GM21381 (cell line): ENCODE measurements at regions not wholly inside any gene's neighbourhood (a gene's known extent, or its start where the extent isn't known, plus 50 kb on each side); places are given as distances from the start of the nearest gene placed in this dataset.
"Not testable (repeated sequence)": the region's sequence is repeated elsewhere in the genome, so short reads cannot be mapped to it uniquely, and the experiment has no call there.

ENCODE experiments used
- ATAC-seq: cut with Tn5 transposase; IDR thresholded peaks from one replicate; pipeline ENCODE4 v1.9.1; 2021; ENCODE audit warnings: mild to moderate bottlenecking, moderate library complexity; ENCODE audit not compliant: unreplicated experiment

DNA sequence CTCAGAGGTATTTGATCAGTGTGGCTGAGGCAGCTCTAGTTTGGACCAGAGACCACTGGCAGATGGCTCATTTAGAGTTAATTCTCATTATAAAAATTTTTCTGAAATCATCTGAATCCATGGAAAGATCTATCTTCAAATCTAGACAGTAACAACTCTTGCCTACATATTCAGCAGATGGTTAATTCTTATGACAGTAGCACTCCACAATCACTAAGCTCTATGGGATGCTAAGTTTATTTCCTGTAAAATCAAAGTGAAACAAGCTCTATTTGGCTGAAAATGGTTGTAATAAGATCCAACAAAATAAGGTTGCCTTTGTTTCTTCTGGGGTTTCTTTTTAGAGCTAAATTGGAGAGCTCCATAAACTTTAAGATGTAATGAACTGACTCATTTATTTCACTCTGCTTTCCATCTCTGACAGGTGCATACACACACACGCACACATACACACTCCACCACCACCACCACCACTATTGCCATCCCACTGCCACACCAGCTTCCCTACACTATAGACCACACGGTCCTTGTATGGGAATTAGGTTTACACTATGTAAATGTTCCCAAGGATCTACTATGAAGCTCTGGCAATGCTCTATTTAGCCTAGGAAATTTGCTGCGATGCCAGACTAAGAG is 293.1 kb downstream of the RPAP3 start:
- ATAC-seq, result no peak

DNA sequence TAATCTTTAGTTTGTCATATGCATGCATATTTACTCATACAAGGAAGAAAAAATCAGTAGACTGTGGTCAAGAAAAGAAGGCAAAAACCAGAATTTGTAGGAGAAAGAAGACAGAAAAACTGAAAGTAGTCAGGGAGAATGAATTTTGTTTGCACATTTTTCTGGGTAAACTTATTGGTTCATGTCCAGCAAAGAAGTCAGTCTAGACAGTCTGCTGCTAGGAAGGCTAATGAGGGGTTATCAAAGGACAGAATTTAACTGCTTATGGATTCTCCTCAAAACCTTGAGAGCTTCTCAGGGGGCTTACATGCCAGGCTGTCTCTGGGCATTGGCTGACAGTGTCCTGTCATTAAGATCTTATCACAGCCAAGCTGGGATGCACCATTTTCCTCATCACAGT is 293.9 kb downstream of the RPAP3 start:
- no peak for ATAC-seq

DNA sequence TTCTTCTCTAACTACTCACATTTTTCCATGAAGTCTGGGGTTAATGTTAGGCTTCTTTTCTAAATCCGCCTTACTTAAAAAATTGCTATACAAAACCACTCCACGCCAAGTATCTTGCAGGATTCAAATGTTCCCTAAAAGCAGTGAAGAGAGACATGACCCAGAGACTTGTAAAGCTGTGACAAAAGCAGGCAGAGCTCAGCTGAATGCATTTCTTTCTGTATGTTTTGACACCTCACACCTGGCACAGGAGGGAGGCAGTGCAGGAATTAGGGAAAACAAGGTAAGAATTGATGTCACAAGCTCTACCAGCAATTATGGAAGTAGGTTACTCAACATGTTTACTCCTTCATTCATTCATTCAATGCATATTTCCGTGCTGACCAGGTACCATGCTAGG is 295.0 kb downstream of the RPAP3 start:
- no peak for ATAC-seq

- ATAC-seq, result no peak
Observed at GRCh38 chr12:47410383-47410782, 295.4 kb downstream of the RPAP3 start.

DNA sequence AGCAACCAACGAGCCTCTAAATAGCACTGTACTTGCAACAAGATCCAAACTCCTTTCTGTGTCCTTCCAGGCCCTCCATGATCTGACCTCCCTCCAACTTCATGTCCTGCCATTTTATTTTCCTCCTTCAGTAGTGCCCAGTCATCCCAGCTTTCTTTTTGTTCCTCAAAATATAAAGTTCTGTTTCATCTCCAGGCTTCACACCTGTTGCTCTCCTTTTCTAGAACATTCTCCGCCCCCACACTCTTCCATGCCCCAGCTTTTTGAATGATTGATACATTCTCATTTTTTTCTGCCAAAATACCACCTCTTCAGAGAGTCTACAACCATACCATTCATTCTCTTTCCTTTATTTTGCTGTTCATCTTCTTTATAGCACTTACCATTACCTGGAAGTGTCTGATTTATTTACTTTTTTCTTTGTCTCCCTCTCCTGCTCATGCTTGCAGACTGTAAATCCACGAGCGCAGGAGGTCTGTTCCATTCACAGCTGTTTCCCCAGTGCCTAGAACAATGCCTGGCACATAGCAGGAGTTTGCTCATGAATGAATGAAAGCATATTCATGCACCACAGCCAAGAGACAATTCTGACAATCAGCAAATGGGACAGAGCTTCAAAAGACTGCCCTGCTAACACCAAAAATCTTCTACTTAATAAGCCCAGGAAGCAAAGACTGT is 296.4 kb downstream of the RPAP3 start:
- no peak for ATAC-seq

DNA sequence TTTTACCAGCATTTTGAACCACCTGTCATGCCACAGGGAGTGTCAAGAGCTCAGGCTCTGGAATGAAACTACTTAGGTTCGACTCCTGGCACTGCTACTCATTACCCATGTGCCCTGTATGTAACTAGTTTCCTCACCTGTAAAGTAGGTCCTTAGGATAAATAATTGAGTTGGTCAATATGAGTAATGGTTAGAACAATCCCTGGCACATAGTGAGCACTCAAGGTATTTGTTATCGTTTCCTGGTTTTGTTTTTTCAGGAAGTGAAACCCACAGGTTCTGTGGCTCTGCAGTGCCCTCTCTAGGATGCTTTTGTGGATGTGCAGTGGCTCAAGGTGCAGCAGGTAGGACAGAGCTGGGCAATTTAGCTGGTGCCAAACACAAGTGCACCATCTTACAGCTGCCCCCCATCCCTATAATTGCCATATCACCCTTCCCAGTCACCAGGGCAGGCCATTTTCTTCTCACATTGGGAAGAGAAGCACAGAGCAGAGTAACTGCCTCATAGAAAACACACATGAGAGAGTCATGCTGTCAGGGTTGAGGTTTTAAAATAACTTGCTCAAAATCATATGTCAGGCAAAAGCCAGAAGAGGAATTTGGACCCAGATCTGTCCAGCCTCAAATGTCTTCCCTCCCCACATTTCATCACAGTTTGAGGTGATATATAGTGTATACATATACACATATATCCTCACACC is 297.5 kb downstream of the RPAP3 start:
- ATAC-seq, result peak; percentile 91

DNA sequence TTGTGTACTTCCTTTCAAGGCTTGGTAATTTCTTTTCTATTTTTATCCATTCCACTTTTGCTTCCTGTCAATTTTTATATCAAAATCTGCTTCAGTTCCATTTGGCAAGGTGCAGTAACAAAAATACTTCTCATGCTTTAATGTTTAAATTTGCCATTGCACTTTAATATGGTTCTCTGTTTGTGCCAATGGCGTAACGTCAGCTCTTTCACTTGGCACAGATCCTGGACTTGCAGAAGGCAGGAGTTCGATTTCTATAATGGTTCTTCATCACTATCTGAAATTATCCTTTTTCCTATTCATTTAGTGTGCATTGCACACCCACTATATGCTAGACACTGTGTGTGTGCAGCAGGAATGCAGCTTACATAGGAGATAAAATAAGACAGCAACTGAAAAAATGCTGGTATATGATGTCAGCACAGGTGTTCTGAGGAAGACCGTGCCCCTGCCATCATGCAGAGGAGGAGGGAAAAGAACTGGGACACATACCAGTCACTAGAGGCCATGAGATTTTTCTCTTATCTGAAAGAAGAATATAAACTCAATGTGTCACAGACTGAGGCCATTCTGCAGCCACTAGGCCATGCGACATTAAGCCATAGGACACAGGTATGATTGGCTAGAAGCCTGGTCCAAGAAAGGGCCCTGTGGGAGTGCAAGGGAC is 298.2 kb downstream of the RPAP3 start:
- no peak for ATAC-seq

DNA sequence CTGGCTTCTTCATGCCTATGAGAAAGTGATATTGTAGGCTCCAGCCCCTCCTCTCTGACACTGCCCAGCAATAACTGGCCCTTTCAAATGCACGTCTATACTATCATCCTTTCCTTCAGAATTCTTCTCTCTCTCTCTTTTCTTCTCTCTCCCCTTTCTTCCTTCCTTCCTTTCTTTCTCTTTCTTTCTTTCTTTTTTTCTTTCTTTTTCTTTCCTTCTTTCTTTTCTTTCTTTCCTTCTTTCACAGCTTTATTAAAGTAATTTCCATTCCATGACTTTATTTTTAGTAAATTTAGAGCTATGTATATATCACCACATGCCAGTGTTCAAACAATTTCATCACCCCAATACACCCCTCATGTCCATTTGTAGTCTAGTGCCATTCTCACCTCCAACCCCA is 302.1 kb downstream of the RPAP3 start:
- no peak for ATAC-seq

- ATAC-seq, result not testable (repeated sequence)
Observed at GRCh38 chr12:47401196-47401595, 304.6 kb downstream of the RPAP3 start.

DNA sequence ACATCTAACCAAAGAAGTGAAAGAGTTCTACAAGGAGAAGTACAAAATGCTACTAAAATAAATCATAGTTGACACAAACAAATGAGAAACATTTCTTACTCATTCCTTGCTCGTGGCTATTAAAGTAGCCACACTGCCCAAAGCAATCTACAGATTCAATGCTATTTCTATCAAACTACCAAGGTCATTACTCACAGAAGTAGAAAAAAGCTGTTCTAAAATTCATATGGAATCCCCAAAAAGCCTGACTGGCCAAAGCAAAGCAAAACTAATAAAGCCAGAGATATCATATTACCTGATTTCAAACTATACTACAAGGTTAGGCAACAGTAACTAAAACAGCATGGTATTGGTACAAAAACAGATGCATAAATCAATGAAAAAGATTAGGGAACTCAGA is 305.6 kb downstream of the RPAP3 start:
- no peak for ATAC-seq

GRCh38 chr12:47397664-47398281 is 308.1 kb downstream of the RPAP3 start:
- no peak for ATAC-seq

DNA sequence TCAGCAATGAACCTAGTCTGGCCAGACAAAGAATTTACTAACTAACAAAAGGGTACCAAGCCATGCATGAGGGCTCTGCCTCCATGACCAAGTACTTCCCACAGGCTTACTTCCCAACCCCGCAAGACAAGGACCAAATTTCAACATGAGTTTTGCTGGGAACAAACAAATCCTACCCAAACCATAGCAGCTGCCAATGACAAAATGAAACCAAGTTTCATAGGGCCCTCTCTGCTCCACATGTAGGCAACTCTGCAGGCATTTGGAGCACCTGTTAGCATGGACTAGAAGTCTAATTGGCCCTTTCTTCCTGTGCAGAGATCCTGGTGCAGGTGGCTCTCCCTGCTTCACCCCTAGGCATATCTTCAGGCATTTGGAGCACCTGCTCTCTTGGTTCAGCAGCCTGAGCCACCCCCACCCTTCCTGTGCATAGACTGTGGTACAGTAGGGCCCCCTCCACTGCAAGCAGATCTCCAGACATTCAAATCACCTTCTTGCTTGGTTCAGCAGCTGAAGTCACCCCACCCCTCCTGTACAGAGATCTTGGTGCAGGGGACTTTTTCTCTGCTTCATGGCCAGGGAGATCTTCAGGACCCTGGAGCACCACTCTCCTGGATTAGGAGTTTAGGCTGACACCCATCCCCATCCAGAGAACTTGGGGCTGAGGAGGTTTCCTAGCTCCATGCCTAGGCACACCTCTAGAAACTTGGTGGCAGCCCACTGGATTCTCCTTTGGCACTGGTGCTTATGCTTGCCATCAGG is 308.7 kb downstream of the RPAP3 start:
- no peak for ATAC-seq

DNA sequence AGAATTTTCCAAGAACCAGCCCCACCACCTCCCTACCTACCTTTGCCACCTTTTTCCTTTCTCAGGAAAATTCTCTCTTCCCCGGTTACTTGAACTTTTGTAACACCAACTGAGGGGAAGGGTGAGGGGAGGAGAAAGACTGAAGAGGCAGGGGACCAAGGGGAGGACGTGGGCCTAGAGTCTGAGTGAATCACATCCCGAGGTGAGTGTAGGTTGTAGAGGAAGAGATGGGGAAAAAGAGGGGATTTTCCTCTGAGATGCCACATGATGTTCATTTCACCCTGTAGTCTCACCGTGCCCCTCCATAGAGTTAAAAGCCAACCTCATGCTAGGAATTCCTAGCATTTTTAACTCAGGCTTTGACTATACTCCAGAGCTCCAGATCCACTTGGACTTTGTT is 311.8 kb downstream of the RPAP3 start:
- ATAC-seq, result no peak

DNA sequence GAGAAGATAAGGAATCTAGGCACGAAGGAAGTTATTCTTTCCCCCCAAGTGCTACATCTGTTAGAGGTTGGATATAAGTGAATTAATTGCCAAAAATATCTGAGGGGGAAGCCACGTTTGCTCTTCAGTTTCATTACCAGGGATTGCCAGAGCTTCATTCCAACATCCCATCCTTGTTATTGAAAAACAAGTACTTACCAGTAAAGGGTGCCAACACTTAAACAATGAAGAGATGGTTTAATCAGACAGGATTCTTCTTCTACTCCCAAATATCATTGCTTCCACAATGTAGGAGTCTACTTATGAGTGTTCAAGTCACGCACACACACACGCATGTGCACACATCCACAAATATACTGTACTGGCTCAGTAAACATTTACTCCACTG is 312.4 kb downstream of the RPAP3 start:
- no peak for ATAC-seq

DNA sequence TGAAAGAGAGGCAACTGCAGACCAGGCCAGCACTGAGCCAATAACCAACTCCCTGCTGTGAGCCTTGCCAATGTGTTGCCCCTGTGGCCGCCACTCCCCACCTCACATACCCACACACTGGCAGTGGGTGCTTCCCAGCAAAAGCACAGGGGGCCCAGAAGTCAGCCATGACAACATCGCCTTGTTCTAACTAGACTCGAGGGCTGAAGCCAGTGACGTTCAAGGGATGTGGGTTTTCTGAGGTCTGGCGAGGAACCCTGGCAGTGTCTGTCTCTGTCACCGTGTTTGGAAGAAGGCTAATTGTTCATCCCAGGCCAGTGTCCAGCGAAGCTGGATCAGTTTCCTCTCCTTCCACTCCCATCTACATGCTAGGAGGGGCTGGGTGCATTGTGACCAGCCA is 311.8 kb upstream of the AMIGO2 start:
- no peak for ATAC-seq

DNA sequence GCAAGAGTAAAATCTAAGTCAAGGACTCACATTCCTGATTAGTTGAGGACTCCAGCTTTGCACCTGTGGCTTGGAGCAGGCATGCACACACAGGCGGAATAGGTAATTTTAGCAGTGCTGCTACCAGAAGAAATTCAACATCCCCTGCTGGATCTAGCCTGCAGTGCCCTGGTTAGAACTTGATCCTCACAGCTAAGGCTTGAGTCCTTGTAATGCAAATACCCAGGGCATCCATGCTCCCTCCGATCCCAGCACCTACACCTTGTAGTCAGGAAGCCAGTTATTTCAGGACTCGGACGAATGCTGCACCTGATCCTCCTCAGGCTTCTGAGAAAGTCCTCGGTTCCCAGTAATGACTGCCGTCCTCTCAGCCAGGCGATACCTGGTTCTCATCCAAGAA is 309.0 kb upstream of the AMIGO2 start:
- ATAC-seq, result no peak

DNA sequence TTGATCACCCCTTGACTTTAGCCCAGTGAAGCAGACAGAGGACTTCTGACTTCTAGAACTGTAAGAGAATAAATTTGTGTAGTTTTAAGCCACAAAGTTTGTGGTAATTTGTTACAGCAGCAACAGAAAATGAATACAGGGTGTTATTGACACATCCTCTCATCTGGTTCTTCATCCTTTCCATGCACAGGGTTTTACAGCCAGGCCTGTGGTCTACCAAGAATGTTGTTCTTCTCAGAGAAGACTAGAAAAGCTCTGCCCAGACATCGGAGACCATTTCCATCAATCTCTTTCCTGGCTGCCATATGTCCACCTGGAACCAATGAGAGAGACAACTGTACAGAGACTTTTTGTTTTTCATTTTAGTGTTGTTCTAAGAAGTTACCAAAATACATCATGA is 308.2 kb upstream of the AMIGO2 start:
- no peak for ATAC-seq

DNA sequence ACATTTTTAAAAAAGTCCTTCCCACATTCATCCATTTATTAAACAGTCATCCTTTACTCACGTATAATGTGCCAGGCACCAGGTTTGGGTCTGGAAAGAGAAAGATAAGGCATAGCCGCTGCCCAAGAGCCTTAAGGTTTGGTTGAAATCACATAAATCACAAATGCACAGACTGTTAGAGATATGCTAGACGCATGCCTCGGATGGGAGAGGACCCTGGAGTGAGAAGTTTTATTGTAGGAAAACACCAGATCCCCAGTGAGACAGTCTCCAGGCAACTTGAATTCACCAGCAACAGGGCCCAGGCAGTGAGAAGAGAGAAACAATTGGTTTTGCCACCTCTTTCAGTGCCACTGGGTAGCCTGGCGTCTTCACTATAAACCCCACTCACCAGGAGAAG is 305.9 kb upstream of the AMIGO2 start:
- ATAC-seq, result no peak

DNA sequence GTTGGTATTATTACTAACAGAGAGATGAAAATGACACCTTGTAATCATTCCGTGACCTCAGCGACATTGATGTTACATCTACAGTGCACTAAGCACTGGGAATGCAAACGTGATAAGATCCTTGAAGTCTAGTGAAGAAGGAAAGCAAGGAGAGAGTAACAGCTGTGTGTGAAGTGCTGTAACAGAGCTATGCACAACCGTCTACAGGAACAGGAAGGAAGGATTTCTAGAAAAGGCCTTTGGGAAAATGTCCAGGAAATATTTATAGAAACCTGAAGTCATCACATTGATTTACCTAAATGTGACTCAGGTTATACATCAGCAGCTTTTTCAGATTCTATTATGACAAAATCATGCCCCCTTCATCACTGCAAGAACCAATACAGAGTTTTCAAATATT is 304.2 kb upstream of the AMIGO2 start:
- no peak for ATAC-seq

- no peak for ATAC-seq
Observed at GRCh38 chr12:47382305-47382704, 302.5 kb upstream of the AMIGO2 start.

- ATAC-seq, result no peak
Observed at GRCh38 chr12:47378907-47379306, 299.1 kb upstream of the AMIGO2 start.
